ENCODE measurements at regions not wholly inside any gene's neighbourhood (a gene's known extent, or its start where the extent isn't known, plus 50 kb on each side); places are given as distances from the start of the nearest gene placed in this dataset.

DNA sequence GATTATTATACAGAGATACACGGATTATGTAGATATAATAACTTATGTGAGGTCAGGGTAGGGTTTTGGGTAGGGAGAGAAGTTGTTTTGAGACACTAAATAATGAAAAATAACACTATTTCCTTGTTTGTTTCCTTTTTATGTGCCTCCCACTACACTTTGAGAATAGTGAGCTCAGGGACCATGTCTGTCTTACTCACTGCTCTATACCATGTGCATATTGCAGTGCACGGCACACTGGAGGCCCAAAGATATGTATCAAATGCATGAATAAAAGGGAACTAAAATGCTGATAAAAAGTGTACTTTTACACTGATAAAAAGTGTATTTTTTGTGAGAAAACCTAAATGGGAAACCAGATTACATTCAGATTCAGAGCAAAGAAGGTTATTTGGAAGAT, 151.4 kb upstream of the NABP1 start:
- Mint-ChIP-seq H3K4me3 (no peak overlapping the region), H3K27me3 (peaks cover 13 to 19% of the 10 kb centered on the region in 2 donors), H3K27ac (no peak overlapping the region), H3K9me3 (no peaks in the 10 kb centered on the region), H3K36me3 (ENCODE audit: insufficient read depth) (no peaks in the 10 kb centered on the region), H3K4me1 (ENCODE audit: low read depth in 2 of 2) (no peaks in the 10 kb centered on the region)
- DNase-seq (no peak), ATAC-seq (replicated peaks) (no peak)

DNA sequence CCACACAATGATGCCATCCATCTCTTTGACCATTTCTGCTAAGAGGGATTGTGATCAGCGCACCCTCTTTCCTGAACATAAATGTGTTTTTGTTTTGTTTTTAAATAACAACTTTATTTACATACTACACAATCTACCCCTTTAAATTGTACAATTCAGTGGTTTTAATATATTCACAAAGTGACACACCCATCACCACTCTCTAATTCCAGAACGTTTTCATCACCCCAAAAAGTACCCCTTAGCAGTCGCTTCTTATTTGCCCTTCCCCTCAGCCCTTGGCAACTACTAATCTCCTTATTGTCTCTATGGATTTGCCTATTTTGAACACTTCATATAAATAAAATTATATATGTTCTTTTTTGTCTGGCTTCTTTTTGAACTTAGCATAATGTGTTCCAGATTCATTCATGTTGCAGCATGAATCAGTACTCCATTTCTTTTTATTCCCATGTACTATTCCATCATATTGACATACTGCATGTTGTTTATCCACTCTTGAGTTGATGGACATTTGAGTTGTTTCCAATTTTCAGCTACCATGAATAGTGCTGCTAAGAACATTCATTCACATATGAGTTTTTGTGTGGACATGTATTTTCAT, 150.9 kb upstream of the NABP1 start:
- DNase-seq, result no peak
- Mint-ChIP-seq H3K4me1 (ENCODE audit: low read depth in 2 of 2) (no peaks in the 10 kb centered on the region), H3K36me3 (ENCODE audit: insufficient read depth) (no peaks in the 10 kb centered on the region), H3K27ac (no peak overlapping the region), H3K4me3 (no peak overlapping the region), H3K27me3 (peaks cover 17 to 23% of the 10 kb centered on the region in 2 donors), H3K9me3 (no peaks in the 10 kb centered on the region)
- no peak for ATAC-seq (replicated peaks)

DNA sequence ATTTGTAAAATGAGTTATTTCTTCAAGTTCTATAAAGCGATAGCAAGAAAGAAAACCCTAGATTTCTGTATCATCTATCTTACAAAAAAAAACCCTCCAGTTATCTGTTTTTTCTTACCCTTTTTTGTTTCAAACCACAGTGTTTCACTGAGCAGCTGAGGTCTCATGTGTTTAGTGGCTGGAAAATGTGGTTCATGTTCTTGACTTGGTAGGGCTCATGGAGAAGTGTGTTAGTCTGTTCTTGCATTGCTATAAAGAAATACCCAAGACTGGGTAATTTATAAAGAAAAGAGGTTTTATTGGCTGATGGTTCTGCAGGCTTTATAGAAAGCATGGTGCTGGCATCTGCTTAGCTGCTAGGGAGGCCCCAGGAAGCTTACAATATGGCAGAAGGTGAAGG, 147.3 kb upstream of the NABP1 start:
- H3K27me3 Mint-ChIP-seq, result peaks cover 29 to 37% of the 10 kb centered on the region in 2 donors
- DNase-seq (no peak), ATAC-seq (replicated peaks) (no peak)
- no peaks in the 10 kb centered on the region for H3K36me3 Mint-ChIP-seq (ENCODE audit: insufficient read depth)
- no peaks in the 10 kb centered on the region for H3K4me1 Mint-ChIP-seq (ENCODE audit: low read depth in 2 of 2)
- no peaks in the 10 kb centered on the region for H3K9me3 Mint-ChIP-seq
- no peak overlapping the region for H3K27ac Mint-ChIP-seq
- H3K4me3 Mint-ChIP-seq, result no peak overlapping the region

DNA sequence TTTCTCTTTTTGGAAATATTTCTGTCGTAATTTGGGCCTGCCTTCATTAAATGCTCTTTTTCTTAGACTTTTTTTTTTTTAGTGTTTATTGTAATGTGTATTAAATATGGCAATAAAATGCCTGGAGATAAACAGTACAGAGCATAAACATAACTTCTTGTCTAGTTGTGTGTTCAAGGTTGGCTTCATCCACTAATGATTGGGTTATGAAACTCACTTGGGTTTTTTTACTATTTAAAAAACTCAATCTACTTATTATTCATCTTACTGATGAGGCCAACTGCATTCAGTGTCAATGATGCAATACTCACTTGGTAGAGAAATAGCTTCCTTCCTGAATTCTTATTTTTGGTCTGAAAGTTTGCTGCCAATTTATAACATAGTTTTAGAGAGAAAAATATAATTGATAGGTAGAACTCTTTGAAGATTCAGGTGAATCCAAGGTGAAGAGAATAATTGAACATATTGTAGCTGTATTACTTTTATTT, 144.2 kb upstream of the NABP1 start:
- H3K27ac Mint-ChIP-seq, result no peak overlapping the region
- H3K9me3 Mint-ChIP-seq, result no peaks in the 10 kb centered on the region
- H3K36me3 Mint-ChIP-seq (ENCODE audit: insufficient read depth), result no peaks in the 10 kb centered on the region
- no peaks in the 10 kb centered on the region for H3K4me1 Mint-ChIP-seq (ENCODE audit: low read depth in 2 of 2)
- ATAC-seq (replicated peaks) (no peak), DNase-seq (no peak)
- H3K27me3 Mint-ChIP-seq, result peaks cover 26 to 30% of the 10 kb centered on the region in 2 donors
- H3K4me3 Mint-ChIP-seq, result no peak overlapping the region

DNA sequence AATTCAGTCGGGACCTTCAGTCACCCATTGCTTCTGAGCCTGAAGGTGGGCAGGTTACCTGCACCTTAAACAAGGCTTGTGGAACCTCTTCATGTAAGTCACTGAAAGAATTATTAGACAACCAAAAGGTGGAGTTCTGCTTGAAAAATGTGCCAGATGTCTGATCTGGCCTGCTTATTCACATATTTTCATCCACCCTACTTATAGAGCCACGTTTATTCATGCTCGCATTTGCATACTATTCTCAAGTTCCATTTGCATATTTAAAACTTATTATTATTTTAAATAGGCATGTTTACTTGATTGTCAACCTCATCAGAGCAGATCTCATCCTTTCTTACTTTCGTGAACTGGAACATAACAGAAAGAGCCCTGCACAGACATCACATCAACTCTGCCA, 140.0 kb upstream of the NABP1 start:
- Mint-ChIP-seq H3K4me1 (ENCODE audit: low read depth in 2 of 2) (no peaks in the 10 kb centered on the region), H3K4me3 (no peak overlapping the region), H3K9me3 (no peaks in the 10 kb centered on the region), H3K27me3 (peaks cover 20 to 42% of the 10 kb centered on the region in 2 donors), H3K36me3 (ENCODE audit: insufficient read depth) (no peaks in the 10 kb centered on the region), H3K27ac (no peak overlapping the region)
- no peak for DNase-seq
- ATAC-seq (replicated peaks), result no peak

DNA sequence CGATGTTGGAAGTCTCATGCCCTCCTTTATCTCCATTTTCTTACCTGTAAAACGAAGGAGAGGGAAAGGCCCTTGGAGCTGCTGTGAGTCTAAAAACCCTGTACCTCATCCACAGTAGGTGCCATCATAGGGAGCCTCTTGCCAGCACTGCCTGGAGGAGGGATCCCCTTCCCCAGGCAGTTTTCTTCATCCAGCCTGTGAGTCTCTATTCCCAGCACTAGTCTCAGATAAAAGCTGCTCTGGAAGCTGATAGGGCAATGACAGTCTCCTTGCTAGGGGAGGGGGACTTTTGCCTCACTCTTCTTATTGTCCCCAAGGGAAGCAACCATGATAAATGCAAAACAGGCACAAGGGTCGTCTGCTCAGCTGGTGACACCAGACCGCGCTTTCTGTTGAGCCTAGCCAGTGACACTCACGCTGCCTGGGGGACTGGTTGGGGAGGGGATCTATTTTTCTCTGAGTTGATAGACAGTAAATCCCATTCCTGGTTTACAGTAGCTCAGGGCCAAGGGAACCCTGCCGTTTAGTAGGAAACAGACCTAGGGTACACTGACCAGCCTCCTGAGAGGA, 139.5 kb upstream of the NABP1 start:
- Mint-ChIP-seq H3K4me3 (no peak overlapping the region), H3K4me1 (ENCODE audit: low read depth in 2 of 2) (no peaks in the 10 kb centered on the region), H3K27me3 (peaks cover 20 to 42% of the 10 kb centered on the region in 2 donors), H3K27ac (no peak overlapping the region), H3K9me3 (no peaks in the 10 kb centered on the region), H3K36me3 (ENCODE audit: insufficient read depth) (no peaks in the 10 kb centered on the region)
- DNase-seq (no peak), ATAC-seq (replicated peaks) (no peak)

DNA sequence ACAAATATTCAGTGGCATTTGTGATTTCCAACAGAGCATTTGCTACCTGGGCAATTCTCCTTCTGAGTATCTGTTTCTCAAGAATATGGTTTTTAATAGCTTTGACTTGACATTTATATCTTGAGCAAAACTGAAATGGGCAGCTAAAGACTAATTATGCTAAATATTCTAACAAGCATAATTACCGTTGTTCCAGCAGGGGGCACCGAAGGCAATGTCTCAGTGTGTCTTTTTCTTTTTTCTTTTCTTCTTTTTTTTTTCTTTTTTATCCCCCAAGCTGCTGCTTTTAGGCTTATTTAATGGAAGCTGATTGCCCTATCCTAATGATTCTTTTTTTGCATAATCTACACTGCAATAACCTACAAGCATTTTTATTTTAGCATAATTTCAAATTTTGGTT, 138.9 kb upstream of the NABP1 start:
- H3K27ac Mint-ChIP-seq, result no peak overlapping the region
- no peak overlapping the region for H3K4me3 Mint-ChIP-seq
- H3K27me3 Mint-ChIP-seq, result peaks cover 20 to 42% of the 10 kb centered on the region in 2 donors
- ATAC-seq (replicated peaks) (no peak), DNase-seq (peak in 1 of 3 experiments; percentile 10)
- no peaks in the 10 kb centered on the region for H3K36me3 Mint-ChIP-seq (ENCODE audit: insufficient read depth)
- no peaks in the 10 kb centered on the region for H3K4me1 Mint-ChIP-seq (ENCODE audit: low read depth in 2 of 2)
- no peaks in the 10 kb centered on the region for H3K9me3 Mint-ChIP-seq

DNA sequence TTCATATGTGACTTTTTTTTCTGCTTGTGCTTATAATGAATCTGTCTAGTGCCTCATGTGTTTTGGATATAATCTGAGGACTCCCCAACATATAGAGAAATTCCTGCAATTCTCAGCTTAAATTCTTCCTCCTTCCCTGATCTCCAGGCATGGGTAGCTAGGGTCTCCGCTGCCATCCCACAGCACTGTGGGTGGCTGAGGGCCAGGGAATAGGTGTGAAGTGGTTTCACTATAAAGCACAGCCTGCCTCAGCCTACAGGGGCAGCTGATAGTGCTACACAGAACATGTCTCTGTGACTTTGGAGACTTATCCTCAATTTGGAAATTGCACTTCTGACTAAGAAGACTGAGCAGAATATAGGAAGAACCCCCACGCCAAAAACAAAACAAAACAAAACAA, 137.3 kb upstream of the NABP1 start:
- Mint-ChIP-seq H3K36me3 (ENCODE audit: insufficient read depth) (no peaks in the 10 kb centered on the region), H3K27me3 (peaks cover 5 to 30% of the 10 kb centered on the region in 2 donors), H3K27ac (no peak overlapping the region), H3K4me3 (no peak overlapping the region), H3K4me1 (ENCODE audit: low read depth in 2 of 2) (no peaks in the 10 kb centered on the region), H3K9me3 (peaks cover 0 to 6% of the 10 kb centered on the region in 2 donors)
- ATAC-seq (replicated peaks) (no peak), DNase-seq (no peak)

DNA sequence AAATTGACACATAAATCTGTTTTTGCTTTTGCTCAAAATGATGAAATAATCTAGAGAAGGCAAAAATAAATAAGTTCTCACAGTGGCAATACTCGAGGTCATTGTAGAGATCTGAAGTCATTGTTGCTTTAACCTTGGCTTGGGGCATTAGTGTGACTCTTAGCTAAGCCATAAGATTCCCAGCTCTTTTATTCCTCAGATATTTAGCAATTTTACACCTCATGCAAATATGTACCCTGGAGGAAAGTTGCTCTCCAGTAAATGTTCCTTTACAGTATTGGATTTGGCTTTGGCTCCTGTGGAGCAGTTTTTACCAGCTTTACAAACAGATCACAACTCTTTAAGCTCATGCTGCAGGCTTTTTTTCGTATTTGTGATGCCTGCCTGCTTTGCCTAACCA, 134.2 kb upstream of the NABP1 start:
- DNase-seq (no peak), ATAC-seq (replicated peaks) (no peak)
- H3K27me3 Mint-ChIP-seq, result peaks cover 11 to 19% of the 10 kb centered on the region in 2 donors
- H3K36me3 Mint-ChIP-seq (ENCODE audit: insufficient read depth), result no peaks in the 10 kb centered on the region
- H3K4me1 Mint-ChIP-seq (ENCODE audit: low read depth in 2 of 2), result no peaks in the 10 kb centered on the region
- H3K4me3 Mint-ChIP-seq, result no peak overlapping the region
- H3K9me3 Mint-ChIP-seq, result peaks cover 0 to 6% of the 10 kb centered on the region in 2 donors
- H3K27ac Mint-ChIP-seq, result no peak overlapping the region

DNA sequence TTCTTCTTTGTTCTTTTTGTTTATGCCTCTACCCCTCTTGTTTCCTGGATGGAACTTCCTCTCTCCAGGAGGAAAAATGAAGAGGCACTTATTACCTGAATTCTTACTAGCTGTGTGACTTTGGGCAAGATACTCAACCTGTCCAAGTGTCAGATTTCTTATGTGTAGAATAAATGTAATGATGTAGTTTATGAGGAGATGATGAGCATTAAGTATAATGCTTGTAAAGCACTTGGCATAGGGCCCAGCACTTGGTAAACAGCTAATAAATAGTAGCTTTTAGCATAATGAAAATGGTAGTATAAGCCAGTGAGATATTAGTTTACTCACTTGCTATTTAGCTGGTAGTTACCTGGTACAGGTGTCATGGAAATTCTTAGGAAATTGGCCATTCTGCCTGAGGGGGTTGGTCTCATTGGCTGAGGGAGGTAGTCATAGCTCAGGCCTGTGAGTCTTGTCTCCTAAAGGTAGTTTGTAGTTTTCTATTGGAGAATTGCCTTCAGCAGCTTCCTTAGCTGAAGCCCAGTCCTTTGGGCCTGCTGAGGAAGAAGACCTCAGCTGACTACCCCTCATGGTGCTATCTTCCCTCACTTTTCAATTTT, 133.4 kb upstream of the NABP1 start:
- H3K36me3 Mint-ChIP-seq (ENCODE audit: insufficient read depth), result no peaks in the 10 kb centered on the region
- ATAC-seq (replicated peaks) (no peak), DNase-seq (no peak)
- H3K27me3 Mint-ChIP-seq, result peaks cover 11 to 17% of the 10 kb centered on the region in 2 donors
- no peaks in the 10 kb centered on the region for H3K4me1 Mint-ChIP-seq (ENCODE audit: low read depth in 2 of 2)
- H3K27ac Mint-ChIP-seq, result no peak overlapping the region
- no peak overlapping the region for H3K4me3 Mint-ChIP-seq
- H3K9me3 Mint-ChIP-seq, result peaks cover 0 to 6% of the 10 kb centered on the region in 2 donors

DNA sequence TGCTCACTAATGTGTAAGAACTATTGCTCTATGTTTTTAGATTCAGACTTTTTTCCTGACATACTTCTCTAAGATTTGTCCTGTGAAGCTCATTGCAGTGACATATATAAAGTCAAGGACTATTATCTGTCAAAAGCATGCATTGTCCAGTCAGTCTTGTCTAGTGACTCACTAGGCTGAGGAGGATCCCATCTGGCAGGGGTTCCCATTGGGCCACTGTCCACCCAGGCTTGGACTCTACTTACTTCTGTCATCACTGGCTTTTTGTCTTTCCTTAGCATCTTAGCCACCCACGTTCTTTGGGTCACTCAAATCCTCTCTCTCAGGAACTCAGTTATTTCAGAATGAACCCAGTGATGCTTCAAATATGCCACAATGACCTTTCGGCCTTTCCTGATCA, 132.6 kb upstream of the NABP1 start:
- H3K9me3 Mint-ChIP-seq, result peaks cover 0 to 6% of the 10 kb centered on the region in 2 donors
- no peak for ATAC-seq (replicated peaks)
- no peaks in the 10 kb centered on the region for H3K4me1 Mint-ChIP-seq (ENCODE audit: low read depth in 2 of 2)
- no peak overlapping the region for H3K27ac Mint-ChIP-seq
- H3K4me3 Mint-ChIP-seq, result no peak overlapping the region
- no peak for DNase-seq
- no peaks in the 10 kb centered on the region for H3K36me3 Mint-ChIP-seq (ENCODE audit: insufficient read depth)
- H3K27me3 Mint-ChIP-seq, result peaks cover 16 to 22% of the 10 kb centered on the region in 2 donors

DNA sequence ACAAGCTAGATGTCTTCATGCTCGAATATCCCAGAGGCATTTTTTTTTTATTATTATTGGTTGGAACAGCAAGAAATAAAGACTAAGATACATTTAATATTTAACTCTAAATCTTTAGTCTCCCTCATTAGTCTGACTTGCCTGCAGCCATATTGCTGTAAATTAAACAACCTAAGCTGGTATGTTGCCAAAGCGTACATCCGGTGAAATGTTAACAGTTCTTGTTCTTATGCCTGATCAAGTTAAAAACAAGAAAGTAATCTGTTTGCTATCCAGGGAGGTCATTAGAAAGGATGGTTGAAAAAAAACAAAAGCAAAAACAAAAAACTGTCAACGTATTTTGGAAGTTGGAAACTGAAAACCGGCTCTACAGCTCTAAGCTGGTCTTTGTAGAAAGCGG, 125.9 kb upstream of the NABP1 start:
- peaks cover 35 to 61% of the 10 kb centered on the region in 2 donors for H3K27me3 Mint-ChIP-seq
- no peak overlapping the region for H3K27ac Mint-ChIP-seq
- H3K9me3 Mint-ChIP-seq, result no peaks in the 10 kb centered on the region
- H3K4me3 Mint-ChIP-seq, result no peak overlapping the region
- H3K4me1 Mint-ChIP-seq (ENCODE audit: low read depth in 2 of 2), result peaks cover 2 to 4% of the 10 kb centered on the region in 2 donors
- no peak for ATAC-seq (replicated peaks)
- H3K36me3 Mint-ChIP-seq (ENCODE audit: insufficient read depth), result peaks cover 2% of the 10 kb centered on the region
- no peak for DNase-seq

DNA sequence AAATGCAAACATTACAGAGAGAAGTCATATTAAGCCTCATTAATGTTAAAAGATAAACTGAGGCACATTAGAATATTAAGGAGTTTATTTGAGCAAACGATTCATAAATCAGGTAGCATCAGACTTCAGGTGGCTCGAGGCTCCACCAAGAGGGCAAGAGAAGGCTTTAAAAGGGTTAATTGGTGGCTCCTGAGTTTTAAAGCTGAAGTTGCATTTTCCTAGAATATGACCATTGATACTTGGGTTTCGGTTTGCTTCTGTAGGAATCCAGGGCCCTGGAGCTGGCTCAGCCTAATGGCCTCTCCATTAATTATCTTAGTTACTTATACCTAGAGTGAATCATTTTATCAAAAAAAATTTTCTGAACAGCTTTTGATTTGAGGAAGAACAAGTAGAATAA, 123.7 kb upstream of the NABP1 start:
- no peak overlapping the region for H3K27ac Mint-ChIP-seq
- peaks cover 6% of the 10 kb centered on the region for H3K36me3 Mint-ChIP-seq (ENCODE audit: insufficient read depth)
- ATAC-seq (replicated peaks), result no peak
- no peak for DNase-seq
- H3K4me1 Mint-ChIP-seq (ENCODE audit: low read depth in 2 of 2), result peaks cover 2 to 4% of the 10 kb centered on the region in 2 donors
- H3K27me3 Mint-ChIP-seq, result peaks cover 29 to 60% of the 10 kb centered on the region in 2 donors
- H3K9me3 Mint-ChIP-seq, result no peaks in the 10 kb centered on the region
- no peak overlapping the region for H3K4me3 Mint-ChIP-seq

DNA sequence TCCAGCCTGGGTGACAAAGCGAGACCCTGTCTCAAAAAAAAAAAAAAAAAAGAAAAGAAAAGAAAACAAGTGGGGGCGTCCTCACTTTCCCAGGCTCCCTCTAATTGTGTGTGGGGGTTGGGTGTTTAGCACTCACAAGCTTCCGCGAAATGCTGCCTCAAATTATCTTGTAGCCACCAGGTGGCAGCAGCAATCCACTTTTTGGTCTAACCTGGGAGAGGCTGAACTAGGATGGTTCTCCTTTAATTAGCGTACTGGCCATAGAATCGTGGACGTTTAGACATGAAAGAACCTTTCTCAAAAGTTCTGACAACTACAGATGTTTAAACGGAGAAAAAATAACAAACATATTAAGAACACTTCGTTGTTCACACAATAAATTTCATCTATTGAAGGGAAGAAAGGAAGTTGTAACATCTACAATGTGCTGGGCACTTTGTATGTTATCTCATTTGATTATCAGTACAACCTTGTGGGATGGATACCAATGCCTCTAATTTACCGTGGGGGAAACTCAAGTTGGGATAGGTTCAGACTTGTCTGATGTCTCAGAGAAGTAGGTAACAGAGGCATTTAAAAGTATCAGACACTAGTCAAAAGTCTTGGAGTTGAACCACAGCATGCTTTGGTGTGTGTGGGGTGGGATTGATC, 122.7 kb upstream of the NABP1 start:
- Mint-ChIP-seq H3K27ac (no peak overlapping the region), H3K9me3 (no peaks in the 10 kb centered on the region), H3K4me1 (ENCODE audit: low read depth in 2 of 2) (peaks cover 2 to 4% of the 10 kb centered on the region in 2 donors), H3K4me3 (no peak overlapping the region), H3K36me3 (ENCODE audit: insufficient read depth) (peaks cover 8% of the 10 kb centered on the region), H3K27me3 (peaks cover 26 to 60% of the 10 kb centered on the region in 2 donors)
- peak; percentile 79 to 81 (median 80) for DNase-seq
- peak; percentile 84 for ATAC-seq (replicated peaks)

All from effector memory CD8-positive, alpha-beta T cell (primary cell).